Activated naive CD4-positive, alpha-beta T cell (primary cell): ENCODE measurements at regions not wholly inside any gene's neighbourhood (a gene's known extent, or its start where the extent isn't known, plus 50 kb on each side); places are given as distances from the start of the nearest gene placed in this dataset.

ENCODE experiments used
- DNase-seq, 4 experiments: peaks; one replicate each; lab custom pipeline; 2025; lab: John Stamatoyannopoulos, UW

DNA sequence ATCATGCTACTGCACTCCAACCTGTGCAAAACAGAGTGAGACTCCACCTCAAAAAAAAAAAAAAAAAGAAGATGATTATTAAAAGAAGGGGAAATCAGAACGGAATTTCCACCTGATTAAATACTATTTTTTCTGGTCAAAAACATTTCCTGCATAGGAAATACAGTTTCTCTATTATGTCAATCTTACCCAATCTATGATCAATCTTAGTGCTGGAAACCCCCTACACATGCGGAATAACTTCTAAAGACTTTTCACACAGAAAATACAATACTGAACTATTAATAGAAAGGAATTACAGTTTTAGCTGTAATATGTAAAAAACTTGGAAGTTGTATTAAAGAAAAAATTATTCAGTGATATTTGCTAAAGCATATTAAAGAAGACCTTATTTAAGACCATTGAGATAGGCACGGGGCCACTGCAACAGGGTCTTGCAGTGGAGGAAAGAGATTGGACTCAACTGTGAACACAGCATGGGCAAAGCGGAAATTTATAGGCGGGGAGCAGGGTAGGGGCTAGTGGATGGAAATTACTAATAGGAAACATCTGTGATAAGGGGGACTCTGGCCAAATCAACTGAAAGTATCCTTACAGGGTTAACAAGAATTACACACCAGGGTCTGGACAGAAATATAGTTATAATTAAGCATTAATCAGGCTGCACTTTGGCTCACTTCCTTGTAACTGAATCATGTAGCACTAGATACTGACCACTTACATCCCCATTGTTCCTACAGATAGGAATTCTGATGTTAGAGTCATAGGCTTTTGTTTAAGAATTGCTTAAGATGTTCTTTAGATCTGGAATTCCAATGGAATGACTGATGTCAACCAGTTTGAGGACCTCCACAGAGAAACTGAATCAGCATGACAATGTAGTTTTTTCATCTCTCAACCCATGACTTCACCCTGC lies 411.5 kb upstream of the DDI1 start:
- no peak for DNase-seq

DNA sequence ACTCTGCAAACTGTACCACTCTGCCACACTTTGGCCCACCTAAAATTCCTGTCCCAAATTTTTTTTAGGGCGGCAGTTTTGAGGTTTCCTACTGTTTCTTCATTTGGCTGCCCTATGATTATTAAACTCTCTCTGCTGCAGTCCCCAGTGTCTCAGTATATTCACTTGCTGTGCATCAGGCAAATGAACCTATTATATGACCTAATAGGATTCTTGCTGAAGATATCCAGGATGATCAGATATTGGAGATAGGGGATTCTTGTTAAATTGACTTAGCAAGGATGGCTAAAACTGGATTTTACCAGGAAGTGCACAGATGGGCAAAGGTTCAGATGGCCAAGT lies 410.8 kb upstream of the DDI1 start:
- DNase-seq, result no peak

DNA sequence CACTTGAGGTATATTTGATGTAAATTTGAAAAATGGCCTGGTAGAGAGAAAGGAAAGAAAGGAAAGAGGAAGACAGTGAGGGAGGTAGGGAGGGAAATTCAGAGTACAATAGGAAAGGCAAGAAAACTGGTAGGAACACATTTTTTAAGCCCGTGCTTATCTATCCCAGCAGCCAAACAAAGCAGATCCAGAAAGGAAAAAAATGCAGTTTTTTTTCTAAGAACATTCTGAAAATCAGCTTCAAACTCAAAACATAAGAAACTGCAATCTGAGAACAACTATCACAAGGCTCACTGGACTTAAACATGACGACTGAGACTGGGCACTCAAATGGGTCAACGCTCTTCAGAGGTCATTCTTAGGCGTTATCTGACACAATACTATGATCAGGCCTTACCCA lies 408.3 kb upstream of the DDI1 start:
- DNase-seq, result no peak

DNA sequence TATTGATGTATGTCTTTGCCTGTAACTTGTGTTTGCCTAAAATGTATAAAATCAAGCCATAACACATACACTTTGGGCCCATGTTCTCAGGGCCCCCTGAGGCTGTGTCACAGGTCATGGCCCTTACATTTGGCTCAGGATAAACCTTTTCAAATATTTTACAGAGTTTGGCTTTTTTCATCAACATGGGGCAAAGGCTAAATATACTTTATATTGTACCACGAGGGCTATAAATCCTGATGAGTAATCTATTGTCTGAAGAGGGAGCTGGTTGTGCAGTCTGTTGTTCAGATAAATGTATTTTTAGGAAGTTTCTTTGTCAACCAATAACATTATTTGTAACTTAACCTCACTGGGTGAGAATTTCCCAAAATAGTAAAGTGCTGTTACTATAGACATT lies 404.6 kb upstream of the DDI1 start:
- no peak for DNase-seq

DNA sequence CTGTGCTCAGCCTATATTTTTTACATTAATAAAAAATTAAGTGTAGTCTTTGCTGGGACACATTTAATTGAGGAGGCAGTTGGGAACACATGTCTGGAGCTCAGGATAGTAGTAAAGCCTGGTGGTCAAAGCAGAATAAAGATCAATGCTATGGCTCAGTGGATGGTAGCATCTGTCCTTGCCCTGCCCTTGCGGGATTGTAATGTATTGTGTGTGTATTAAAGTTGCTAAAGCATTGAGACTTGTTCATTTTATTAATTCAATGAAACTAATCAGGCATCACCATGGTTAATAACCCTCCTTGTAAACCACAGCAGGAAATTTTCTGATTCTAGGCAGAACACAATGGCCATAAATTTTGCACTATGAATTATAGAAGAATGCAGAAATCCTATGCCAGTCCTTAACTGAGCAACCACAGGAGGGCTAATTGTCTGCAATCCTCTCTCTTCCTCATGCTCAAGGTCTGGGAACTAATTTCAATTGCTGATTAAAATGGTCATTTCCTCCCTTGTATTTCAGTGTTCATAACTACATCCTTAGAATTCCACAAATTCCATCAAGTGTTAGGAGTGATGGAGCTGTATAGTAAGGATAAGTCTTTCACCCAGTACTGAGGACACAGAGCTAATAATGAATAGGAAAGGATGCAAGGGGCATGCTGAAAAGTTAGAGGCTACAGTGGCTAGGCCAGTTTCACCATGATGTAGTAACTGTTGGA lies 403.2 kb upstream of the DDI1 start:
- DNase-seq, result no peak

DNA sequence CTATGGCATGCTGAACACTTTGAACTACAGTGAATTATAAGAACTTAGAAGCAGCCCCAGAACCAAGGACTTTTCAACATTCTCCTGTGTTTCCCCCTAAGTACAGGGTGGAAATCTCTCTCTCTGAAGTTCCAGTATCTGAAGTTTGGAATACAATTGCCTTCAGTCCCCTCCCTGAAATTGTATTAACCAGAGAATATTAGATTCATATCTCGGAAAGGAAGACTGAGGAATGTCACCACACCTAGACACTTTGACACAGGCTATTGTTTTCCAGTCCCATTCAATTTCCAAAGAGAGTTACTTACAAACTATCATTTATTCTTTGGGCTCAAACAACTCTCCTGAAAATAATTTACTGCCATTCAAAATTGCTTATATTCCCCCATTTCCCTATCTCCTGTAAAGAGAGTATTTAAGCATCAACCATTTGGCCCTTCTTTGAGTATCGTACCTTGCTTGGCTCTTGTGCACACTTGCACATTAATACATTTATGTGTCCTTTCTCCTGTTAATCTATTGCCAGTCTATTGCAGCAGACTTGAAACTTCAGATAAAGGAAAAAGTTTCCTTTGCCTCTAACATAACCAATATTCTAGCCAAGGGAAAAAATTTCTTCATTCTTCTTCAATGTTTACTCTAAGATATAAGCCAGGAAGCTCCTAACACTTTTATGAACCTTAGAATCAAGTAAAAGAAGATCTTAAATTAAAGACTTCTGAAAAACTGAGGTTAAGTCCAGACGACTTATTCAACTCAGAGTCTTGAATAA lies 402.4 kb upstream of the DDI1 start:
- DNase-seq, result no peak

GRCh38 chr11:103636232-103636631 lies 400.2 kb upstream of the DDI1 start:
- no peak for DNase-seq

DNA sequence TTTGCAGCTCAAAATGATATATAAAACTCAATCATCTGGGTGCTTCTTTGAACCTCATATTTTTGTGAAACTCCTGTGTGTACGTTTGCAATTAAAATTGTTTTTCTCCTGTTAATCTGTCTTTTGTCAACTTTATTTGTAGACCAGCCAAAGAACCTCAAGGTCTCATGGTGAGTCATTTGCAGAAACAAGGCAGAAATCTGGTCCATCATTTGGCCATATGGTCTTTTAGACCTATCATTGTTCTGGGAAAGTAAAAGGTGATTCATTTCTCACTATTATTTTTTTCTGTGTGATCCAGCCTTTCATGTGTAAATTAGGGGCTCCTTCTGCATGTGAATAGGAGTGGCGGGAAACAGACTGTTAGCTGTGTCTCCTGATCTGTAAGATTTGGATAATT lies 399.1 kb upstream of the DDI1 start:
- DNase-seq, result no peak

DNA sequence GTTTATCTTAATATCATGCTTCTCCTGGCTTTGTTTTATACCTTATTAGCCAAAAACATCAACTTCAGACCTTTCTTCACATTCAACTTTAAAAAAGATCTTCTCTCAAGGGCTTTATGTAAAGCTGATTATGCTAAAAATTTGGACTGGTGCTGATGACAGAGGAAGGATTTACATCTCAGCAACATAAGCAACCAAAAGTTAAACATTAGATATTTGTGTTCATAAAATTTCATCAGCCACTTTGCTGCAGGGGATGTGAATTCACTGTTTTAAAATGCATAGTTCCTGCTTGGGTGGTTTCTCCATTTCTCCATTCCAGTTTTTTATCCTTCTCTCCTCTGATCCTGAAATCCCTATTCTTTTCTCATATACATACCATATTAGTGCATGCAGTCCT lies 398.6 kb upstream of the DDI1 start:
- no peak for DNase-seq

GRCh38 chr11:103644676-103645075 lies 391.8 kb upstream of the DDI1 start:
- no peak for DNase-seq

DNA sequence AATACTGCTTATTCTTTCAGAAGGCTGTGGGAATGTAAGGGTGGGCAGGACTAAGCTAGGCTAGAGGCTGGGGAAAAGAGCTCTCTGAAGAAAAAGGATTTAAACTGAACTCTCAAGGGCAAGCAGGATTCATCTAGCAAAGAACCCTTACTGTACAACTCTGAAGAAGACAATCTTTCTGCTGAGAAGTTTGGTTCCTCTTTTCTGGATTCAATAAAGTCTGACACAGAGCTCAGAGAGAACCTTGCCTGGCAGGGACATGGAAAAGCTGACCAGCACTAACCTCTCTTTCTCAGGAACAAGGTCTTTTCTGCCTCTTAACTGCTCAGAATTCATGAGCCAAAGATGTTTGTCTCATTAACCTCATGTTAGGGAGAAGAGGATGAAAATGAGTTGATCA lies 388.4 kb upstream of the DDI1 start:
- DNase-seq, result no peak

GRCh38 chr11:103648670-103649400 lies 387.6 kb upstream of the DDI1 start:
- DNase-seq, result no peak

- DNase-seq, result no peak
Observed at GRCh38 chr11:103649401-103649895, 387.0 kb upstream of the DDI1 start.

DNA sequence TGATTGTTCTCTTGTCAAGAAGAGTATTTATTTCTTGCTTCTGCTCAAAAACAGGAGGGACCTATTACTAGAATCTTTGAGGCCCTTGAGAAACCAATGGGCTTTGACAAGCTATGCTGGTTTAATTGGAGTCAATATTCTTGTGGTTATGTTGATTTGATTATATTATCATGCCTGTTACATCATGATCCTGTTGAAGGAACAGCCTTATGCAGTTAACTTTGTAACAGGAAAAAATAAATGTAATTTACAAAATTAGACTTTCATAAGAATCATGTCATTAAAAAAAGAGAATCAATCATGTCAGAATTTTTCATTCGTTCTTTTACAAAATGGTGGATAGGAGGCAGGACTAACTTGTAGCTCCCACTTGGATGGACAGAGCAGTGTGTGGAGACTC lies 386.1 kb upstream of the DDI1 start:
- DNase-seq, result no peak

GRCh38 chr11:103651341-103651998 lies 385.0 kb upstream of the DDI1 start:
- DNase-seq, result no peak

DNA sequence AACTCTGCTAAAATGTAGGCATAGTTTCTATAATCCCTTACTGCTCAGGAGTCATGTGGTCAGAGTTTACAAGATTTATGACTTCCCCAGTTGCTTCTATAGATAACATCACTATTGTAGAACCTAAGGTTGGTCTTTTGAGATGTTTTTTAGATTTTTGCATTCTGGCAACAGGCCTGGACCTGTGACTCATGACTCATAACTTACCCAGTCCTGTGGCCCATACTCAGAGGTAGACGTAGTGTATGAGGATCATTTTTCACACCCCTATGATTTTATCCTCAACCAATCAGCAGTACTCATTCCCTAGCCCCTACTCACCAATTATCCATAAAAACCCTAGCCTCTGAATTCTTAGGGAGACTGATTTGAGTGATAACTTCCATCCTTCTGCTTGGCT lies 384.4 kb upstream of the DDI1 start:
- no peak for DNase-seq

- no peak for DNase-seq
Observed at GRCh38 chr11:103656382-103656781, 380.1 kb upstream of the DDI1 start.

GRCh38 chr11:103659206-103659618 lies 377.2 kb upstream of the DDI1 start:
- DNase-seq, result no peak

GRCh38 chr11:103659743-103660142 lies 376.7 kb upstream of the DDI1 start:
- no peak for DNase-seq

- no peak for DNase-seq
Observed at GRCh38 chr11:103661185-103661584, 375.3 kb upstream of the DDI1 start.

DNA sequence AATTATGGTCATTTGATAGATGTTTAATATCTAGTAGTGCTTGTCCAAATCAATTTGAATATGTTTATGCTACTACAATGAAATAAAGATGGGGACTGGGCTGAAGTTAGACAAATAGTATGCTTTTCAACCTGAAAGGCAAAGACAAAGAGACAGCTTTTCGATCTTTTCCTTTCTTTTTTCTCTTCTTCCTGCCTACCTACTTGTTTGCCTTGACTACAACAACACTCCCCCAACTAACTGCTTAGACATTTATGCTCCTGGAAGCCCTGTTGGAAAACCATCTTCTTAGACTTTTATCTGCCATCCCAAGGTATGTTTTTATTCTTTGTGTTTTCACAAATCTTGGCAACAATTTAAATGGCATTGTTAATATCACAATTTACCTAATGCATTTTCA lies 374.4 kb upstream of the DDI1 start:
- DNase-seq, result no peak
